GDM1 (cell line): ENCODE measurements at regions not wholly inside any gene's neighbourhood (a gene's known extent, or its start where the extent isn't known, plus 50 kb on each side); places are given as distances from the start of the nearest gene placed in this dataset.

Source experiments
- DNase-seq: peaks from one replicate; lab custom pipeline; 2025; lab: John Stamatoyannopoulos, UW

DNA sequence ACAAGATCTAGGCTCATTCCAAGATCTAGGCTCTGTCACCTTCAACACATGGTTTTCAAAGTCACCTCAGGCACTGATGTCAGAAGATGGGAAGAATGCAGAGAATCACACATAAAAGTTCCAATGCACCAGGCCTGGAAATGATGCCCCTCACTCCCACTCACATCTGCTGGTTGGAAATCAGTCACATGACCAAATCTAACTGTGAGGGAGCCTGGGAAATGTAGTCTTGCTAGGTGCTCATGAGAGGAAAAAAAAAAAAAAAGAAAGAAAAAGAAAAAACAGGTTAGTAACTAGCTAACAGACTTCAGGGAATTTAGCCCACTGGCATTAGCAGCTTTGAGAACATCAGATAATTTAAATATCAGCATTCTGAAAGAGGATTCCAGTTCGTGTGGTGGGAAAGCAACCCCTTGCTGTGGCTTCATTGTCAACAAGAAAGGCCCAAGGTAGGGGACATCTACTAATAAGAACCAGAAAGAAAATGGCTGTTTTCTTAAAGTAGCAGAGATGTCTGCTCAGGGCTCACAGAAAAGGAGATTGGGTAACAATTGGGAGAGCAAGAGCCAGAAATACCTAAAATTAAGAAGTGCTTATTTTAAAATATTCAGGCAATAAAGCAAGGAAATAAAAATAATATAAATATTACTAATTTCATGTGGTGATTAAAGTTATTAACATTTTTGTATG, 614.3 kb downstream of the ACTL7B start:
- DNase-seq: no peak

- DNase-seq: no peak
Measured at GRCh38 chr9:108239696-108240321, 616.0 kb downstream of the ACTL7B start.

DNA sequence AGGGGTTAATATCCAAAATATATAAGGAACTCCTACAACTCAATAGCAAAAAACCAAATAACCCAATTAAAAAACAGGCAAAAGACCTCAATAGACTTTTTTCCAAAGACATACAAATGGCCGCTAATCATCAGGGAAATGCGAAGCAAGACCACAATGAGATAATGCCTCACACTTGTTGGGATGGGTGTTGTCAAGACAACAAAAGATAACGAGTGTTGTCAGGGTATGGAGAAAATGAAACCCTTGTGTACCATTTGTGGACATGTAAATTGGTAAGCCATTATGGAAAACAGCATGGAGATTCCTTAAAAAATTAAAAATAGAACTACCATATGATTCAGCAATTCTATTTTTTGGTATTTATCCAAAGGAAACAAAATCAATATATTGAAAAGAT, 620.2 kb downstream of the ACTL7B start:
- DNase-seq: no peak

GRCh38 chr9:108234811-108235210, 621.0 kb downstream of the ACTL7B start:
- no peak for DNase-seq

GRCh38 chr9:108225149-108225800, 630.5 kb downstream of the ACTL7B start:
- no peak for DNase-seq

DNA sequence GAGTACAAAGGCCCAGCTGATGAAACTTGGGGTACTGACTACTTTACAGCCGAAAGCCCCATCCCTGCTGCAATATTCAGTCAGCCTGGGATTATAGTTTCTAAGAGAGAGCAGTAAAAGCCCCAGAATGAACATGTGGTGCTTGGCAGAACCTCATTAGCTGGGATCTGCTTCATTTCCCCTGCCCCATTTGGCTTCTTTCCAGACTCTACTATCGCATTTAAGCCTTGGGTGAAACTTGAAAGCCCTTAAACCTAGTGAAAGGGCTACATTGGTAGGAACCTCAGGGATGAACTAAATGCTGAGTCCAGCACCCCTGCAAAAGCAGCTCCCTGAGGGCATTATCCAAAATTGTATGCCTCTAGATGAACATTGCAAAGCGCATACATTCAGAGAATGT, 631.1 kb downstream of the ACTL7B start:
- no peak for DNase-seq

DNA sequence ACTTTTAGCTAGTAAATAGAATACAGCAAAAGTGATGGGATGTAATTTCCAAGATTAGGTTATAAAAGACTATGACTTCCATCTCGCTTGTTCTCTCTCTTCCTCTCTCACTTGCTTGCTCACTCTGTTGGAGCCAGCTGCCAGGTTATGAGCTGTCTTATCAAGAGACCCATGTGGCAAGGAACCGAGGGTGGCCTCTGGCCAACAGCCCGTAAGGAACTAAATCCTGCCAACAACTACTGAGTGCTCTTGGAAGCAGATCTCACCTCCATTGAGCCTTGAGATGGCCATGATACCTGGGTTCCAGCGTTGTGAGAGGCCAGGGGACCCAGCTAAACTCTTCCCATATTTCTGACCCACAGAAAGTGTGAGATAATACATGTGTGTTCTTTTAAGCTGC, 636.1 kb downstream of the ACTL7B start:
- DNase-seq: no peak

- no peak for DNase-seq
Measured at GRCh38 chr9:108217431-108218349, 638.1 kb downstream of the ACTL7B start.

DNA sequence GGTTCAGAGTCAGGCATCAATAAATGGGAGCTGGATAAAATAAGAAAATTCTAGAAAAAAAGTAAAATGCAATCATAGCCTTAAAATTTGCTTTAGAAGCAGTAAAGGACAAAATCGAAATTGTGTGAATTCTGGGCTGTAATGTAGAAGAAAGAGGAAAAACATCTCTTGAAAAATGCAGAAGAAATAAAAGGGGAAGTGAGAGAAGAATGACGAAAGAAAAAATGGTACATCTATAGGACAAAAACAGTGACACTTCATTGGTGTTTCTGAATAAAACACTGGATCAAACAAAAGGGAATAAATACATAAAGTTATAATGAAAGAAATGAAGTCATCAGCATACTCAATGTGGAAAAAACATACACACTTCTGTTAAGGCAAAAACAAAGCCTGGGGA, 642.3 kb downstream of the ACTL7B start:
- no peak for DNase-seq

GRCh38 chr9:108212184-108212583, 643.6 kb downstream of the ACTL7B start:
- no peak for DNase-seq

- DNase-seq: no peak
Measured at GRCh38 chr9:108211411-108211955, 644.3 kb downstream of the ACTL7B start.

DNA sequence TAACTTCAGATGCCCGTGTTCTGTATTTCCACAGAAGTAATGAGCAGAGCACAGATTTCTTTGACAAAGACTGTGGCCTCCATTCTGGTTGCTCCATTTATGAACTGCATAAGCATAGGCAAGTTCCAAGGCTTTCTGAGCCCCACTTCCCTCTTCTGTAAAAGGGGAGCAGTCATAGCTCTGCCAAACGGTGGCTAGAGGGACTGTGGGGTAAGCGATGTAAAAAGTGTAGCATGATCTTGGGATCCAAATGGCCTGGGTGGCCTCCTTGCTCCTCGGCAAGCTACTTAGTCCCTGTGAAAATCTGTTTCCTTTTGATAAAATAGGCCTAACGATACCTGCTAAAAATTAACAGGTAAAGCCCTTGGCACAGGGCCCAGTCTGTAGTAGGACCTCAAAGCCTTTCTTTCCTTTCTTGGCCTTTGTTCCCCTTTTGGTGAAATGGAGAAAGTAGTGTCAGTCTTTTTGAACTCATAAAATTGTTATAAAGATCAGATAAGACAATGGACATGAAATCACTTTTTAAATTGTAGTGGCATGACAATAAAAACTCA, 646.6 kb downstream of the ACTL7B start:
- DNase-seq: no peak

- DNase-seq: no peak
Measured at GRCh38 chr9:108207561-108208165, 648.1 kb downstream of the ACTL7B start.

DNA sequence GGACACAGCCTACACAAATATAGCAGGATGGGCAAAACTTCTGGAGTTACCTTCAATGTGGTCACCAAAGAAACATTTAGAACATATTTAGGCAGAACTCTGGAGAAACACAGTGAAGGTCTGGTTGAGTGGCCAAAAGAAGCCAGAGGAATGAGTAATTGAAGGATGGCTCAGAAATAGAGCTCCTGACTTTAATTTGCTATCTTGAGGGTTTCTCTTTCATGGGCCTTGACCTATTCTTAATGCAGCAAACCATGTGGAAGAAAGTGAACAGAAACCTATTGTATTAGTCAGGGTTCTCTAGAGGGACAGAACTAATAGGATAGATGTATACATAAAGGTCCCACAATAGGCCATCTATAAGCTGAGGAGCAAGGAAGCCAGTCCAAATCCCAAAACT, 650.5 kb downstream of the ACTL7B start:
- no peak for DNase-seq

DNA sequence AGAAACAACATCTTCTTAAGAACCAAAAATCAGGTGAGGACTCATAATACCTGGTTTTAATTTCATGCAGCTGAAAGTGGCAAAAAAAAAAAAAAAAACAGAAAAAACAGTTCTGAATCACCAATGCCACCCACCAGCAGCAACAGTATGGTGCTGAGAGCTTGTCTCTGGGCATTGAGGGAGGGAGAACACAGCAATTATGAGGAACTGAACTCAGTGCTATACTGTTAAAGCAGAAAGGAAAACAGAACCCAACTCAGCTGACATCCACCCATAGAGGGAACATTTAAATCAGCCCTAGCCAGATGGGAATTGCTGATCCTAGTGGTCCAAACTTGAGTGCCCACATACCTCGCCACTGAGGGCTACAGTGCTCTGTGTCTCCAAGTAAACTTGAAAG, 657.9 kb downstream of the ACTL7B start:
- no peak for DNase-seq

DNA sequence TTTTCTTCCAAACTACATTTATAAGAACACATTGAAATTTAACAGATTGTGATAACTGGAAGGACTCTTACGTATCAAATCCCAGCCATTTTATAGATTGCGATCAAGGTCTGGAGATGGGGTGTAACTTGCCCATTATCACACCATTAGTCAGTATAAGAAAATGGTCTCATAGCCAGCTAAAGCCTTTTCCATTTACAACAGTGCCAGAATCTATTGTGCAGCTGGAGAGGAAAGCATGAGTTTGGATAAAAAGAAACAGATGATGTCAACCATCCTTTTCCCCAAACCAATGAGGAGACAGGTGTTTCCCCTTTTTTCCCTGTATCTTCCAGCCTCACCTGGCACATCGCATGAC, 658.8 kb downstream of the ACTL7B start:
- no peak for DNase-seq

DNA sequence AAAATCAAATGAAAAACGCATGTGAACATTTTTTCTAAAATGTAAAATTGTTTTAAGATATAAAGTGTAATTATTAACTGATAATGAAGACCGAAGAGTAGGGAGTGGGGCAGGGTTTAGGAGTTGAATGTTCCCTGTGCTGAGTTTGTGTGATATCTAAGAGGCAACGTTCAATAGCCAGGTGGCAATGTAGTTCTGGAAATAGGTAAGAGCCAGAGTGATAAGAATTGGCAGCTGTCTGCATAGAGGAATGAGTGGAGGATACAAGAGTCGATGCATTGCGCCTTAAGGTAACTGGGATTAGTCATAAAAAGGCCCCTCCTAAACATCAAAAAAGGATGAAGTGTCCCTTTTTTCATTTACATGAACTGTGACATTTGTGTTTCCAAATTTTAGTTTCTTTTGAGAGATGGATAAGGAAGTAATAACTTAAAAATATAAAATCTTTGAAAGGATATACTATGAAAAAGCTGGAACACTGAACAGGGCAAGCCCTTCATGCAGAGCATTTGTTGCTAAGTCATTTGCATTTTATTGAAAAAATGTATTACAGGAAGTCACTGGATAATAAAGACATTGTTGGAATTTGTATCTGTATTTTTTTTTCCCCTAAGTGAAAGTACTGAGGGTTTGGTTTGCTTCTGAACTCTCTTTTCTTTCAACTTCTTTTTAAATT, 659.3 kb downstream of the ACTL7B start:
- no peak for DNase-seq

GRCh38 chr9:108194154-108194553, 661.6 kb downstream of the ACTL7B start:
- no peak for DNase-seq

DNA sequence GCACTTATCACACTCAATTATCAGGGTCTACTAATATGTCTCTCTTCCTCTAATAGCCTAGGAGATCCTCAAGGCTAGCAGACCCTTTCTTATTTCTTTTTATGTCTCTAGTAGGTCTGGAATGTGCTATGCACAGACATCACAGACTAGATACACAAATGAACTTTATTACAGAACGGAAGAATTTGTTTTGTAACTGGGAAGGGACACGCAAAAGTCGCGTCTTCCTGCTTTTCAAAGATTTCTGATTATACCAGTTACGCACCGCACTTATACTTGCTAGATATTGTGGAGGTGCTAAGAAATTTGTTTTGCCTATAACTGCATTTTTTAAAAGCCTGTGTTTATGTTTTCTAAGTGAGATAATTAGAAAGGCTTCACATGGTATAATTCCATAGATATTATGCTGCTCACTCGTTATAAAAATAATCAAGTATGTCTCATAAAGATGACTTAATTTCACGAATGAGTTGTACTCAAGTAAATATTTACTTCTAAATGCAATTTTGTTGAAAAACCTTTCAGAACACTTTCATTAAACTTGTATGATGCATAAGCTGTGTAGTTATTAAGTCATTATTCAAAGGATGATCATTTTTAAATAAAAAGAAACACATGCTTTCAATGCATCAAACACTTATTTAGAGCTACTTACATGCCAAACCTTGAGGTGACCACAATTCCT, 662.6 kb downstream of the ACTL7B start:
- DNase-seq: no peak

- DNase-seq: no peak
Measured at GRCh38 chr9:108191065-108191464, 664.7 kb downstream of the ACTL7B start.
